ENCODE measurements at regions not wholly inside any gene's neighbourhood (a gene's known extent, or its start where the extent isn't known, plus 50 kb on each side); places are given as distances from the start of the nearest gene placed in this dataset.
A peak's percentile ranks its signal among the peaks of the same experiment; 100 is the strongest.

- in situ Hi-C loops (cut with MboI; ENCODE audit: low sequenced_read_pairs) (no loop called here), intact Hi-C loops (cut with micrococcal nuclease) (loop anchor here (10.0 kb wide), 2 partner anchors 89 to 261 kb away; no protein-coding TSS in a partner anchor), dilution Hi-C loops (cut with HindIII; ENCODE audit: low sequenced_read_pairs, unreplicated experiment) (no loop called here)
- BruUV-seq (replicated peaks) = no TSS peak
- Histone ChIP-seq H4K20me1 (ENCODE audit: insufficient read depth, low read length) (no peaks in the 10 kb centered on the region), H2BK15ac (ENCODE audit: low read depth, low read length) (peak overlapping the region; percentile 60; the same call in 2 of the 3 replicates), H3K23ac (ENCODE audit: low read depth, low read length) (peak overlapping the region; percentile 19; the same call in 1 of the 2 replicates), H3K9ac (ENCODE audit: low read depth, low read length) (no peak overlapping the region), H4K5ac (ENCODE audit: low read depth, low read length) (peak overlapping the region; percentile 51), H2BK20ac (ENCODE audit: low read depth, low read length) (peak overlapping the region; percentile 53; the same call in 1 of the 2 replicates), H4K91ac (ENCODE audit: insufficient read depth, low read depth, low read length) (peak overlapping the region; percentile 48), H3K27me3 (ENCODE audit: control insufficient read depth, insufficient read depth, low read length) (no peaks in the 10 kb centered on the region), H3K4me2 (ENCODE audit: low read depth, low read length) (no peak overlapping the region), H4K8ac (ENCODE audit: low read depth in 2 of 2, low read length in 2 of 2) (peak overlapping the region in 1 of 2 experiments; percentile 10; a peak in 2 of 4 replicates), H3K27ac (ENCODE audit: insufficient read depth, low read length) (peak overlapping the region; percentile 2; the same call in 1 of the 2 replicates), H3K14ac (replicated peaks; ENCODE audit: low read depth, low read length) (peak overlapping the region; percentile 79), H3K56ac (ENCODE audit: extremely low read depth, insufficient read depth, low read length) (no peak overlapping the region), H2AK5ac (ENCODE audit: low read depth, low read length) (peak overlapping the region; percentile 57), H3K36me3 (ENCODE audit: control insufficient read depth, insufficient read depth, low read length) (no peaks in the 10 kb centered on the region), H3K4me1 (ENCODE audit: control insufficient read depth, insufficient read depth, low read length) (peaks cover 13% of the 10 kb centered on the region), H3K18ac (ENCODE audit: low read depth, low read length) (peak overlapping the region; percentile 74), H2BK120ac (ENCODE audit: low read depth, low read length) (peak overlapping the region; percentile 87), H3K9me3 (ENCODE audit: control insufficient read depth, insufficient read depth, low read length) (no peaks in the 10 kb centered on the region), H3K4me3 (ENCODE audit: insufficient read depth, low read depth, low read length) (no peak overlapping the region), H2AK9ac (replicated peaks; ENCODE audit: low read depth, low read length, poor library complexity) (no peak overlapping the region), H3K9me1 (ENCODE audit: insufficient read depth, low read length) (peaks cover 4% of the 10 kb centered on the region; the same call in 1 of the 2 replicates), H3K79me1 (ENCODE audit: low read depth in 1 of 2, low read length in 2 of 2) (no peaks in the 10 kb centered on the region), H2BK5ac (ENCODE audit: low read depth, low read length, poor library complexity, severe bottlenecking) (no peak overlapping the region), H2AFZ (replicated peaks; ENCODE audit: low read length, poor library complexity) (no peak overlapping the region), H3K4ac (ENCODE audit: low read depth, low read length) (peak overlapping the region; percentile 78)
- POLR2A ChIA-PET (ENCODE audit: unreplicated experiment) = no interaction called here
- CTCF ChIA-PET = no interaction called here
- TF ChIP-seq BHLHE40 (IDR thresholded peaks at IDR 0.05; ENCODE audit: low read depth, low read length) = no peak
- no peak for TF ChIP-seq FOS (IDR thresholded peaks at IDR 0.05; ENCODE audit: low read depth, low read length)
- TF ChIP-seq, protein P1, sequence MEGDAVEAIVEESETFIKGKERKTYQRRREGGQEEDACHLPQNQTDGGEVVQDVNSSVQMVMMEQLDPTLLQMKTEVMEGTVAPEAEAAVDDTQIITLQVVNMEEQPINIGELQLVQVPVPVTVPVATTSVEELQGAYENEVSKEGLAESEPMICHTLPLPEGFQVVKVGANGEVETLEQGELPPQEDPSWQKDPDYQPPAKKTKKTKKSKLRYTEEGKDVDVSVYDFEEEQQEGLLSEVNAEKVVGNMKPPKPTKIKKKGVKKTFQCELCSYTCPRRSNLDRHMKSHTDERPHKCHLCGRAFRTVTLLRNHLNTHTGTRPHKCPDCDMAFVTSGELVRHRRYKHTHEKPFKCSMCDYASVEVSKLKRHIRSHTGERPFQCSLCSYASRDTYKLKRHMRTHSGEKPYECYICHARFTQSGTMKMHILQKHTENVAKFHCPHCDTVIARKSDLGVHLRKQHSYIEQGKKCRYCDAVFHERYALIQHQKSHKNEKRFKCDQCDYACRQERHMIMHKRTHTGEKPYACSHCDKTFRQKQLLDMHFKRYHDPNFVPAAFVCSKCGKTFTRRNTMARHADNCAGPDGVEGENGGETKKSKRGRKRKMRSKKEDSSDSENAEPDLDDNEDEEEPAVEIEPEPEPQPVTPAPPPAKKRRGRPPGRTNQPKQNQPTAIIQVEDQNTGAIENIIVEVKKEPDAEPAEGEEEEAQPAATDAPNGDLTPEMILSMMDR (conservative IDR thresholded peaks at IDR 0.05; ENCODE audit: low read depth, low read length) = no peak
- TF ChIP-seq POLR2A (IDR thresholded peaks at IDR 0.05; ENCODE audit: low read depth, low read length) = no peak
- TF ChIP-seq USF2 (IDR thresholded peaks at IDR 0.05; ENCODE audit: low read depth, low read length) = no peak
- TF ChIP-seq RCOR1 (IDR thresholded peaks at IDR 0.05; ENCODE audit: insufficient replicate concordance, low read length) = no peak
- no peak for TF ChIP-seq CEBPB (IDR thresholded peaks at IDR 0.05; ENCODE audit: low read depth, low read length)
- TF ChIP-seq MXI1 (IDR thresholded peaks at IDR 0.05; ENCODE audit: borderline replicate concordance, low read depth, low read length) = no peak
- TF ChIP-seq NFE2L2 (IDR thresholded peaks at IDR 0.05; ENCODE audit: low read depth, low read length) = no peak
- TF ChIP-seq MAZ (IDR thresholded peaks at IDR 0.05; ENCODE audit: borderline replicate concordance, low read depth, low read length) = no peak
- TF ChIP-seq SMC3 (IDR thresholded peaks at IDR 0.05; ENCODE audit: low read depth, low read length) = no peak
- TF ChIP-seq RFX5 (IDR thresholded peaks at IDR 0.05; ENCODE audit: low read depth, low read length) = no peak
- no peak for TF ChIP-seq ELK1 (IDR thresholded peaks at IDR 0.05; ENCODE audit: borderline replicate concordance, low read depth, low read length)
- no peak for TF ChIP-seq MAFK (IDR thresholded peaks at IDR 0.05; ENCODE audit: low read depth, low read length)
- TF ChIP-seq RAD21 (IDR thresholded peaks at IDR 0.05; ENCODE audit: low read length) = no peak
- TF ChIP-seq CHD1 (IDR thresholded peaks at IDR 0.05; ENCODE audit: low read depth, low read length) = no peak
- DNase-seq (no peak), ATAC-seq (ENCODE audit: low read depth) (no peak; the same call in 1 of the 2 replicates)
- WGBS, 2 experiments (ENCODE audit: extremely low coverage in 2 of 2, insufficient read length in 1 of 2) = 23% methylated on average over 2 of the region's 3 CpGs; no CpG with 5 or more reads in 1 of the 2 experiments
Observed at GRCh38 chr6:133833949-133834359, 55.0 kb upstream of the TCF21 start.

Measured in IMR-90 (cell line).